ENCODE measurements at regions not wholly inside any gene's neighbourhood (a gene's known extent, or its start where the extent isn't known, plus 50 kb on each side); places are given as distances from the start of the nearest gene placed in this dataset.
A peak's percentile ranks its signal among the peaks of the same experiment; 100 is the strongest.

- H4K91ac ChIP-seq (ENCODE audit: low read depth, low read length), result no peak overlapping the region
- H3K9me3 ChIP-seq (ENCODE audit: insufficient read depth, low read depth, low read length), result no peaks in the 10 kb centered on the region
- H3K79me1 ChIP-seq (ENCODE audit: low read length), result no peaks in the 10 kb centered on the region
- H3K23ac ChIP-seq (ENCODE audit: low read length), result no peak overlapping the region
- H3K27me3 ChIP-seq (ENCODE audit: insufficient read depth, low read length), result no peaks in the 10 kb centered on the region
- H3K36me3 ChIP-seq (ENCODE audit: control insufficient read depth in 1 of 2, insufficient read depth in 2 of 2, low read length in 2 of 2), result no peaks in the 10 kb centered on the region
- DNase-seq, result no peak
- H3K18ac ChIP-seq (ENCODE audit: low read length), result no peak overlapping the region
- no peak overlapping the region for H3K14ac ChIP-seq (ENCODE audit: low read length)
- H3K4me1 ChIP-seq (ENCODE audit: control insufficient read depth in 1 of 2, insufficient read depth in 2 of 2, low read length in 2 of 2), result no peaks in the 10 kb centered on the region
- WGBS (ENCODE audit: extremely low coverage, insufficient coverage, insufficient read length), result no CpG with 5 or more reads among the region's 1 CpG
- H3K27ac ChIP-seq (ENCODE audit: low read depth, low read length), result no peak overlapping the region
- H2AFZ ChIP-seq (ENCODE audit: insufficient read depth, low read length, poor library complexity), result no peak overlapping the region
- no peak overlapping the region for H2BK12ac ChIP-seq (ENCODE audit: low read length)
- no peak overlapping the region for H3K9ac ChIP-seq (ENCODE audit: low read length)
- no peak overlapping the region for H2BK120ac ChIP-seq (ENCODE audit: insufficient read depth, low read length, poor library complexity)
- H4K8ac ChIP-seq (ENCODE audit: low read depth, low read length), result no peak overlapping the region
- no peak overlapping the region for H4K12ac ChIP-seq (ENCODE audit: low read depth, low read length)
- H3K4ac ChIP-seq (ENCODE audit: low read depth, low read length), result no peak overlapping the region
- H3K4me3 ChIP-seq (ENCODE audit: low read depth, low read length), result no peak overlapping the region
- no peak overlapping the region for H3K4me2 ChIP-seq (ENCODE audit: low read length)
- H3K79me2 ChIP-seq (ENCODE audit: control insufficient read depth, insufficient read depth, low read length, poor library complexity), result no peaks in the 10 kb centered on the region
- H2AK5ac ChIP-seq (ENCODE audit: low read length), result no peak overlapping the region
- H2BK5ac ChIP-seq (ENCODE audit: low read depth, low read length, poor library complexity), result no peak overlapping the region
Measured at GRCh38 chr1:198809247-198809646, 170.4 kb downstream of the PTPRC start.

GRCh38 chr1:198811449-198811848 lies 172.6 kb downstream of the PTPRC start:
- Histone ChIP-seq H3K79me2 (ENCODE audit: control insufficient read depth, insufficient read depth, low read length, poor library complexity) (no peaks in the 10 kb centered on the region), H3K79me1 (ENCODE audit: low read length) (no peaks in the 10 kb centered on the region), H3K4me3 (ENCODE audit: low read depth, low read length) (no peak overlapping the region), H2BK120ac (ENCODE audit: insufficient read depth, low read length, poor library complexity) (no peak overlapping the region), H3K23ac (ENCODE audit: low read length) (no peak overlapping the region), H2BK5ac (ENCODE audit: low read depth, low read length, poor library complexity) (no peak overlapping the region), H4K91ac (ENCODE audit: low read depth, low read length) (no peak overlapping the region), H3K4me1 (ENCODE audit: control insufficient read depth in 1 of 2, insufficient read depth in 2 of 2, low read length in 2 of 2) (no peaks in the 10 kb centered on the region), H3K14ac (ENCODE audit: low read length) (no peak overlapping the region), H3K4ac (ENCODE audit: low read depth, low read length) (no peak overlapping the region), H4K12ac (ENCODE audit: low read depth, low read length) (no peak overlapping the region), H3K27me3 (ENCODE audit: insufficient read depth, low read length) (no peaks in the 10 kb centered on the region), H2AFZ (ENCODE audit: insufficient read depth, low read length, poor library complexity) (no peak overlapping the region), H4K8ac (ENCODE audit: low read depth, low read length) (no peak overlapping the region), H2BK12ac (ENCODE audit: low read length) (no peak overlapping the region), H3K4me2 (ENCODE audit: low read length) (no peak overlapping the region), H3K36me3 (ENCODE audit: control insufficient read depth in 1 of 2, insufficient read depth in 2 of 2, low read length in 2 of 2) (no peaks in the 10 kb centered on the region), H3K27ac (ENCODE audit: low read depth, low read length) (no peak overlapping the region), H2AK5ac (ENCODE audit: low read length) (no peak overlapping the region), H3K9ac (ENCODE audit: low read length) (no peak overlapping the region), H3K18ac (ENCODE audit: low read length) (no peak overlapping the region), H3K9me3 (ENCODE audit: insufficient read depth, low read depth, low read length) (no peaks in the 10 kb centered on the region)
- WGBS (ENCODE audit: extremely low coverage, insufficient coverage, insufficient read length), result no CpG with 5 or more reads among the region's 3 CpGs
- peak in 1 of 2 donors; percentile 29 for DNase-seq

- H3K9ac ChIP-seq (ENCODE audit: low read length), result no peak overlapping the region
- H3K79me2 ChIP-seq (ENCODE audit: control insufficient read depth, insufficient read depth, low read length, poor library complexity), result no peaks in the 10 kb centered on the region
- no peak overlapping the region for H2BK12ac ChIP-seq (ENCODE audit: low read length)
- no peaks in the 10 kb centered on the region for H3K4me1 ChIP-seq (ENCODE audit: control insufficient read depth in 1 of 2, insufficient read depth in 2 of 2, low read length in 2 of 2)
- DNase-seq, result peak in 1 of 2 donors; percentile 79
- H3K18ac ChIP-seq (ENCODE audit: low read length), result no peak overlapping the region
- no peak overlapping the region for H4K91ac ChIP-seq (ENCODE audit: low read depth, low read length)
- H2AK5ac ChIP-seq (ENCODE audit: low read length), result no peak overlapping the region
- H2BK120ac ChIP-seq (ENCODE audit: insufficient read depth, low read length, poor library complexity), result no peak overlapping the region
- no peak overlapping the region for H2BK5ac ChIP-seq (ENCODE audit: low read depth, low read length, poor library complexity)
- H2AFZ ChIP-seq (ENCODE audit: insufficient read depth, low read length, poor library complexity), result no peak overlapping the region
- H3K4ac ChIP-seq (ENCODE audit: low read depth, low read length), result no peak overlapping the region
- H4K8ac ChIP-seq (ENCODE audit: low read depth, low read length), result no peak overlapping the region
- H3K27ac ChIP-seq (ENCODE audit: low read depth, low read length), result no peak overlapping the region
- no peaks in the 10 kb centered on the region for H3K36me3 ChIP-seq (ENCODE audit: control insufficient read depth in 1 of 2, insufficient read depth in 2 of 2, low read length in 2 of 2)
- no peaks in the 10 kb centered on the region for H3K79me1 ChIP-seq (ENCODE audit: low read length)
- H4K12ac ChIP-seq (ENCODE audit: low read depth, low read length), result no peak overlapping the region
- H3K9me3 ChIP-seq (ENCODE audit: insufficient read depth, low read depth, low read length), result no peaks in the 10 kb centered on the region
- H3K14ac ChIP-seq (ENCODE audit: low read length), result no peak overlapping the region
- no CpG with 5 or more reads among the region's 1 CpG for WGBS (ENCODE audit: extremely low coverage, insufficient coverage, insufficient read length)
- no peaks in the 10 kb centered on the region for H3K27me3 ChIP-seq (ENCODE audit: insufficient read depth, low read length)
- no peak overlapping the region for H3K4me3 ChIP-seq (ENCODE audit: low read depth, low read length)
- H3K4me2 ChIP-seq (ENCODE audit: low read length), result no peak overlapping the region
- no peak overlapping the region for H3K23ac ChIP-seq (ENCODE audit: low read length)
Measured at GRCh38 chr1:198823626-198824025, 184.8 kb downstream of the PTPRC start.

- no peaks in the 10 kb centered on the region for H3K9me3 ChIP-seq (ENCODE audit: insufficient read depth, low read depth, low read length)
- no peak overlapping the region for H3K9ac ChIP-seq (ENCODE audit: low read length)
- no peak overlapping the region for H2AFZ ChIP-seq (ENCODE audit: insufficient read depth, low read length, poor library complexity)
- no peak overlapping the region for H2BK5ac ChIP-seq (ENCODE audit: low read depth, low read length, poor library complexity)
- no peak overlapping the region for H4K91ac ChIP-seq (ENCODE audit: low read depth, low read length)
- H3K4ac ChIP-seq (ENCODE audit: low read depth, low read length), result no peak overlapping the region
- H4K12ac ChIP-seq (ENCODE audit: low read depth, low read length), result no peak overlapping the region
- H3K14ac ChIP-seq (ENCODE audit: low read length), result no peak overlapping the region
- H4K8ac ChIP-seq (ENCODE audit: low read depth, low read length), result no peak overlapping the region
- no peak overlapping the region for H3K27ac ChIP-seq (ENCODE audit: low read depth, low read length)
- no peak for DNase-seq
- H3K4me1 ChIP-seq (ENCODE audit: control insufficient read depth in 1 of 2, insufficient read depth in 2 of 2, low read length in 2 of 2), result no peaks in the 10 kb centered on the region
- no peaks in the 10 kb centered on the region for H3K27me3 ChIP-seq (ENCODE audit: insufficient read depth, low read length)
- no peaks in the 10 kb centered on the region for H3K79me1 ChIP-seq (ENCODE audit: low read length)
- no peak overlapping the region for H2BK120ac ChIP-seq (ENCODE audit: insufficient read depth, low read length, poor library complexity)
- no peaks in the 10 kb centered on the region for H3K79me2 ChIP-seq (ENCODE audit: control insufficient read depth, insufficient read depth, low read length, poor library complexity)
- no CpG with 5 or more reads among the region's 1 CpG for WGBS (ENCODE audit: extremely low coverage, insufficient coverage, insufficient read length)
- H3K36me3 ChIP-seq (ENCODE audit: control insufficient read depth in 1 of 2, insufficient read depth in 2 of 2, low read length in 2 of 2), result no peaks in the 10 kb centered on the region
- no peak overlapping the region for H3K4me2 ChIP-seq (ENCODE audit: low read length)
- H3K23ac ChIP-seq (ENCODE audit: low read length), result no peak overlapping the region
- H3K18ac ChIP-seq (ENCODE audit: low read length), result no peak overlapping the region
- no peak overlapping the region for H2BK12ac ChIP-seq (ENCODE audit: low read length)
- no peak overlapping the region for H3K4me3 ChIP-seq (ENCODE audit: low read depth, low read length)
- no peak overlapping the region for H2AK5ac ChIP-seq (ENCODE audit: low read length)
Measured at GRCh38 chr1:198825254-198825653, 186.4 kb downstream of the PTPRC start.

Measured in trophoblast cell (in vitro differentiated cells and primary cell).